Activated CD4-positive, alpha-beta T cell treated with anti-CD3 and anti-CD28 coated beads, Interleukin-2, amount 50 U/mL, for 1 hour (primary cell): ENCODE measurements at regions not wholly inside any gene's neighbourhood (a gene's known extent, or its start where the extent isn't known, plus 50 kb on each side); places are given as distances from the start of the nearest gene placed in this dataset.
"Not testable (repeated sequence)": the region's sequence is repeated elsewhere in the genome, so short reads cannot be mapped to it uniquely, and the experiment has no call there.

Source experiments
- DNase-seq: peaks from one replicate; pipeline ENCODE4 v3.0.0-alpha.2; 2020

- DNase-seq = no peak
These were observed 214.2 kb downstream of the CDH26 start for GRCh38 chr20:60172346-60172984.

- no peak for DNase-seq
These were observed 218.9 kb downstream of the CDH26 start for GRCh38 chr20:60177080-60177479.

GRCh38 chr20:60180986-60181385 is 222.8 kb downstream of the CDH26 start:
- no peak for DNase-seq

- DNase-seq = no peak
These were observed 228.2 kb downstream of the CDH26 start for GRCh38 chr20:60186412-60186811.

- DNase-seq = no peak
These were observed 229.5 kb downstream of the CDH26 start for GRCh38 chr20:60187683-60188082.

DNA sequence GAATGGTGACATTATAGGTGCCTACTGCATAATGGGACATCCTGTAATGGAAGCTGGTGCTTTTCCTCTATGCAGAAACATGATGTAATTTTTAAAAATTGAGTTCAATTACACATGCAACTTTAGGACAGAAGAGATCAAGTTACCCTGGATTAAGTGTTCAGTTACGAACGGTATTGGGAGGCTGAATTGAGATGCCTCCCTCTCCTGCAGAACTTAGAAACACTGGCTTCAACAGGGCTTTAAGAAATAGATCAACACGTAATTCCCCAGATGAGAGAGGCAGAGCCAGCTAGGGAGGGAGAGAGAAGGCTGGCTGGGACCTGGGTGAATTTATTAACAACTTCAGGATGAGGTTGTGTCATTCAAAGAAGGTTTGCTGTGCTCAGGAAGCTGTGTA is 232.8 kb downstream of the CDH26 start:
- no peak for DNase-seq

DNA sequence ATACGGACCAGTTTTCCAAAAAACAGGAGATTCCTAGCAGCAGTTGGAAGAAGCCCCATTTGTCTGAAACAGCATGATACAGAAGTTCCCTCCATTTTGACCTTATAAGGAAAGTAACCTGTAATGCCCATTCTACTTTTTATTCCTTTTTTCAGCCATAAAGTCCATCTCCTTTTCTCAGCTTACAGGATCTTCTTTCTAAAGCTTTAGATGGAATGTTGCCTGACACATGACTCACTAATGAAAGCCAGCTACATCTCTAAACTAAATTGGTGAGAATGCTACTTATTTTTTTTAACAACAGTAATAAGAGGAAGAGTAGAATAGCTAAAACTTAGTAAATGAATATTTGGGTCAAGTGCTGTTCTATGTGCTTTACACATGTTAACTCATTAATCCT is 234.1 kb downstream of the CDH26 start:
- no peak for DNase-seq

GRCh38 chr20:60199132-60199531 is 240.9 kb downstream of the CDH26 start:
- DNase-seq = not testable (repeated sequence)

DNA sequence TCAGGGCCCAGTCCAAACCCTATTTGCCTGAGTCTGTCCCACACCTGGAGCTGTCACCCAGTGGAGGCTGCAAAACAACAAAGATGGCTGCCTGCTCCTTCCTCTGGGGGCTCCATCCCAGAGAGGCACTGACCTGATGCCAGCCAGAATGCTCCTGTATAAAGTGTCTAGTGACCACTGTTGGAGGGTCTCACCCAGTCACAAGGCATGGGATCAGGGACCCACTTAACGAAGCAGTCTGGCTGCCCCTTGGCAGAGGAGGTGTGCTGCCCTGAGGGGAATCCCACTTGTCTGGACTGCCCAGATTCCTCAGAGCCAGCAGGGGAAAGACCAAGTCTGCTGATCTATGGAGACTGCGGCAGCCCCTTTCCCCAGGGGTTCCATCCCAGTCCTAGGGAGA is 241.6 kb downstream of the CDH26 start:
- no peak for DNase-seq

- DNase-seq = no peak
These were observed 242.2 kb downstream of the CDH26 start for GRCh38 chr20:60200305-60200918.

GRCh38 chr20:60201198-60201835 is 243.1 kb downstream of the CDH26 start:
- DNase-seq = no peak

GRCh38 chr20:60202046-60202445 is 243.8 kb downstream of the CDH26 start:
- DNase-seq = no peak

- no peak for DNase-seq
These were observed 245.2 kb downstream of the CDH26 start for GRCh38 chr20:60203451-60203850.

DNA sequence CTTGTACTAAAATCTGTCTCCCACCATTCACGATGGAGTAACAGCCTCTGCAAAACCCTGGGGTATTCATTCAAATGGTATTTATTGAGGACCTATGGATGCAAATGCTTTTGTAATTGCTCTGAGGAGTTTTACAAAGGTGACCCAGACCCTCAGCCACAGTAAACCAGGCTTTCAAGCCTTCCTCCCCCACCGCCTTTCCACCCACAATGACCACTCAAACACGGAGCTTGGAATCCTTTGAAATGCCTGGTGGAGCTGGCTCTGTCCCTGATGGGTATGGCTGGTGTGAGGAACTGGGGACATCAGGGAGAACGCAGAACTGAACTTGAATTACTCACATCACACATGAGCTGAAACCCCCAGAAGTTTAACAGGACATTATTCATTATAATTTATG is 246.4 kb downstream of the CDH26 start:
- DNase-seq = no peak

- no peak for DNase-seq
These were observed 248.0 kb downstream of the CDH26 start for GRCh38 chr20:60206259-60206658.

DNA sequence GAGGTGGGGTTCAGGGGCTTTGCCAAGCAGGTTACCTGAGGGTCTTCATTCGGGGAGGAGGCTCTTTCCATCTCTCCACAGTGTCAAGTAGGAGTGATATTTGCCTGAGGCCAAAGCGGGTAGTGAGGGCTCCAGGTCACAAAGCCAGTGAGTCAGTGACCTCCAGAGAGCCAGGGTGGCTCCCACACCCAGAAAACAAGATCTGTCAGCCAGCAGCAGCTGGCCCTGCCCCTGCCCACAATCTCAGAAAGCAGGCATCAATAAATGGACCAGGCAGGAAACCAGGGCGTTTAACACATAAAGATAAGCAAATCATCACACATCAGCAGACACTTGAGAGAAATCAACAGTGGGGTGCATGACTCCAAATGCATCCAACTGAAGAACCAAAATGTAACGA is 250.8 kb downstream of the CDH26 start:
- no peak for DNase-seq

DNA sequence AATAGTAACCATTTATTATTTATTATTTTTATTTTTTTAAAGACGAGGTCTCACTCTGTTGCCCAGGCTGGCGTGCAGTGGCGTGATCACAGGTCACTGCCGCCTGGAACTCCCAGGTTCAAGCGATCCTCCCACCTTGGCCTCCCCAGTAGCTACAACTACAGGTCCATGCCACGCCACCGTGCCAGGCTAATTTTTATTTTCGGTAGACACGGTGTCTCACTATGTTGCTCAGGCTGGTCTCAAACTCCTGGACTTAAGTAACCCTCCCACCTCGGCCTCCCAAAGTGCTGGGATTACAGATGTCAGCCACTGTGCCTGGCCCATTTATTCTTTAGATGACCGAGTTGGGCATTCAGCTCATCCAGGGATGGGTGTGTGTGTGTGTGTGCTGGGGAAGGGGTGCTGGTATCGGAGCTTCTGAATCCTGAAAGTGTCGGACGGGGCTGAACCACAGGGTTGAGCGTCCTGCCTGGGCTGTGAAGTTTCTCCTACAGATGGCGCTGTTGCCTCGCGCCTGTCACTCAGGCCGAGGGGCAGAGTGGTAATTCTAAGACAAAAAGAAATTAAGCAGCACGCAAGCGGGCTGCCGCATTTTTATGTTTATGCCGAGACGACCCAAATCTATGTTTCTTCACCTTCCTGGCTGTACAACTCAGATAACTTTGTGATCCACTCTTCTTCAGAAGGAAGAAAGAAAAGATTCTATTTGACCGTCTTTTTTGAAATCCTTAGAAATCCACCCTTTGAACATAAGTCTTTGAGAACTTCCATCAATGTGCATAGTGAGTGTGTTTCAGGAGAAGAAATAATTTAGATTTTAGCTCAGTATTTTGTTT is 252.8 kb downstream of the CDH26 start:
- DNase-seq = peak; percentile 51

DNA sequence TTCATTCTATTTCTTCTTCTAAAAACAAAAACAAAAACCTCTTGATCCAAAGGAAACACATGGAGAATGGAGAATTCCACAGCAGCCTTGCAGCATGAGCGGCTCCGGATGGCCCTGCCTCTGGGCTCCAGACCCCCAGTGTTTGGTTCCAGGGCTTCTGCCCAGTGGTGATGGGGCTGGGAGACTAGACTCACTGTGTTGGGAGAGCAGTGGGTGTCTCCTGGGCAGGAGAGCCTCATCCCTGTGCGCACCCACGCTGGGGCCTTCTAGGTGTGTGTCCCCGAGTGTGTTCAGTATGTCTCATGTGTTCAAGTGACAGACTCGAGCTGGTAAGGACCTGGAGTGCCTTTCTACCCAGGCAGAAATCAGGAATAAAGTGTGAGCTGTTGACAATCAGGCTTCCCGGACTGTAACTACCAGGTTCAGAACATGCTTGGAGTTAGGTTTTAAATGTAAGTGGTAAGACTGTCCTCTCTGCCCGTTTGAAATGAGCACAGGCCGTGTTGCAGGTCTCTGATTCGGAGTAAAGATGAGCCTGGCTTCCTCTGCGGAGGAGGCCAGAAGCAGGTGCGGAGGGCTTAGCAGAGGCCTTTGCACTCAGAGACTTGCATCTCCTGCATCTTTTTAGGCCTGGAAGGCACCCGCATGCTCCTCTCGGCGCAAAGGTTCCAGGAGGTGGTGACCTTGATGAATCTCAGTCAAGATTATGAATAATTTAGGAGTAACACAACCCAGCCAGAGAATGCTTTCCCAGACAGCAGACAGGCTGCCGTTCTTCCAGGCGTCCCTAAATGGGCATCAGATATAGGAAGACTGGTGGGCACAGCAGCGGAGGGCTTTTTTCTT is 253.6 kb downstream of the CDH26 start:
- DNase-seq = no peak

DNA sequence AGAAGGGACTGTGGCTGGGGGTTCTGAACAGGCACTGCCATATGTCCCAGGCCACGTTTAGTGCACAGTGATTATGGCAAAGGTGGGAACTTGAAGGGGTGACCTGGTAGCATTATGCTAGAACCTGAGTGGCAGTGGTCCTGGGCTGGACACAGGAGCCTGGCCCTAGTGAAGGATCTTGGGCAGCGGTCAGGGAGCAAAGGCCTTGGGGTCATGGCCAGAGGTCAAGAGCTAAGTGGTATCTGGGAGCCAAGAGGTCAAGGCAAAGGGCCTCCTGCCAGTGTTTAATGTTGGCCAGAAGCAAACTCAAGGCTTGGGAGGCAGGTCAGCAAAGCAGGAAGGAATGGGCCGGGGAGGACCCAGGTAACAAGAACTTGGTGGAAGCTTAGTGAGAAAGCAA is 254.5 kb downstream of the CDH26 start:
- DNase-seq = no peak

- no peak for DNase-seq
These were observed 255.1 kb downstream of the CDH26 start for GRCh38 chr20:60213126-60213893.

DNA sequence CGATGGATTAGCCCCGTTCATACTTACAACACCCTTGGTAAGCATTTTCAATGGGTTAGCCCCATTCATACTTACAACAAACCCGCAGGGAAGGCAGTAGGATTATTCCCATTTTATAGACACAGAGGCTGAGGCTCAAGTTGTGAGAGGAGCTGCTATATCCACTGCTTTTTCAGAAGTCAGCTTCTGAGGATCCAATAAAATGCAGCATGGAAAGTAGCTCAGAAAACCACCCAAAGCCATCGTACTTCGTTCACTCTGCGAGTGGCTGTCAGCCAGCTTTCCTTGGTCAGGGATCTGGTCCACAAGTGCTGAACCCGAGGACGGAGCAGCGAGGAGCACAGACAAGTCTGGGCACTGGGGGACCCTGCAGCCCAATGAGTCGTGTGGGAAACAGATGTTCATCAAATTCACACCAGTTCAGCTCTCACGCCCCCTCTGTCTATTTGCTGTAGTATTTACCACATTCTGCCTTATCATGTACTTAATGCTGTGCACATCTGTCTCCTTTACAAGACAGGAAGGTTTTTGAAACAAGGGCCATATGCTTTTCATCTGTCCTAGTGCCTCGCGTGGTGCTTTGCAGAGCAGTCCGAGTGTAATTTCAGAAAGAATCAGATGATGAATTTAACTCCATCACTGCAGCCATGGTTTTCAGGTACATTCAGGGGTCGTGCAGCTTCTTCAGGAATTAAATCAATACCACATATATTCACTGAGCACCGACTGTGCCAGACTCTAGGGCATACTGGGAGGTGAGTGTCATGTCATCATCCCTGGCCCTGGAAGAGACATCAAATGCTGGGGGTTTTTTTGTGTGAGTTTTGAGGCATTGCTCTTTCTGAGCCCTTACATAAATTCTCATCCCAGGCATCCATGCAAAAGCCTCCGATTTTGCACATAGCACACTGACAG is 256.9 kb downstream of the CDH26 start:
- no peak for DNase-seq
